ENCODE measurements at regions not wholly inside any gene's neighbourhood (a gene's known extent, or its start where the extent isn't known, plus 50 kb on each side); places are given as distances from the start of the nearest gene placed in this dataset.
"Not testable (repeated sequence)": the region's sequence is repeated elsewhere in the genome, so short reads cannot be mapped to it uniquely, and the experiment has no call there.

GRCh38 chr1:224819861-224820260 lies 109.6 kb upstream of the DNAH14 start:
- Histone ChIP-seq H3K4me3 (no peak overlapping the region), H3K36me3 (ENCODE audit: low read depth) (no peaks in the 10 kb centered on the region), H3K9ac (no peak overlapping the region), H2AFZ (no peak overlapping the region), H3K79me2 (ENCODE audit: insufficient read depth) (no peaks in the 10 kb centered on the region), H3K9me3 (ENCODE audit: low read depth) (no peaks in the 10 kb centered on the region), H3K27me3 (replicated peaks; ENCODE audit: insufficient read depth) (no peaks in the 10 kb centered on the region; the same call in 1 of the 2 replicates), H3K9me2 (ENCODE audit: insufficient read depth) (no peaks in the 10 kb centered on the region), H4K20me1 (ENCODE audit: insufficient read depth) (no peaks in the 10 kb centered on the region), H3K4me2 (ENCODE audit: unreplicated experiment) (no peak overlapping the region), H3F3A (ENCODE audit: insufficient read depth) (no peaks in the 10 kb centered on the region), H3K4me1 (ENCODE audit: insufficient read depth) (no peaks in the 10 kb centered on the region), H3K27ac (no peak overlapping the region)
- no peak for DNase-seq
- no peak for TF ChIP-seq EZH2phosphoT487 (IDR thresholded peaks at IDR 0.05; ENCODE audit: insufficient read depth, low read depth)
- no peak for TF ChIP-seq EZH2 (IDR thresholded peaks at IDR 0.05; ENCODE audit: insufficient read depth, poor library complexity, severe bottlenecking)
- WGBS, 2 experiments (ENCODE audit: low coverage in 1 of 2, low lambda C conversion rate in 2 of 2, missing lambda C conversion rate in 2 of 2) = 38 to 45% methylated on average over 3 of the region's 3 CpGs
- in situ Hi-C loops (cut with MboI) = no loop called here

- H3K9me2 ChIP-seq (ENCODE audit: insufficient read depth) = no peaks in the 10 kb centered on the region
- no peaks in the 10 kb centered on the region; the same call in 1 of the 2 replicates for H3K27me3 ChIP-seq (replicated peaks; ENCODE audit: insufficient read depth)
- H3K4me2 ChIP-seq (ENCODE audit: unreplicated experiment) = no peak overlapping the region
- H4K20me1 ChIP-seq (ENCODE audit: insufficient read depth) = no peaks in the 10 kb centered on the region
- no peak overlapping the region for H3K9ac ChIP-seq
- in situ Hi-C loops (cut with MboI) = no loop called here
- no peaks in the 10 kb centered on the region for H3K4me1 ChIP-seq (ENCODE audit: insufficient read depth)
- no peak for DNase-seq
- H3K4me3 ChIP-seq = no peak overlapping the region
- H3K9me3 ChIP-seq (ENCODE audit: low read depth) = no peaks in the 10 kb centered on the region
- TF ChIP-seq EZH2 (IDR thresholded peaks at IDR 0.05; ENCODE audit: insufficient read depth, poor library complexity, severe bottlenecking) (no peak), EZH2phosphoT487 (IDR thresholded peaks at IDR 0.05; ENCODE audit: insufficient read depth, low read depth) (no peak)
- no peaks in the 10 kb centered on the region for H3F3A ChIP-seq (ENCODE audit: insufficient read depth)
- no peak overlapping the region for H2AFZ ChIP-seq
- 16 to 18% methylated on average over 3 of the region's 3 CpGs for WGBS, 2 experiments (ENCODE audit: low coverage in 1 of 2, low lambda C conversion rate in 2 of 2, missing lambda C conversion rate in 2 of 2)
- H3K79me2 ChIP-seq (ENCODE audit: insufficient read depth) = no peaks in the 10 kb centered on the region
- H3K36me3 ChIP-seq (ENCODE audit: low read depth) = no peaks in the 10 kb centered on the region
- no peak overlapping the region for H3K27ac ChIP-seq
Measured at GRCh38 chr1:224820341-224820740, 109.1 kb upstream of the DNAH14 start.

- H3K9ac ChIP-seq; H3F3A ChIP-seq (ENCODE audit: insufficient read depth); H3K79me2 ChIP-seq (ENCODE audit: insufficient read depth); H3K36me3 ChIP-seq (ENCODE audit: low read depth); H3K4me1 ChIP-seq (ENCODE audit: insufficient read depth); H4K20me1 ChIP-seq (ENCODE audit: insufficient read depth); H3K9me2 ChIP-seq (ENCODE audit: insufficient read depth); H3K27me3 ChIP-seq (replicated peaks; ENCODE audit: insufficient read depth); H3K4me3 ChIP-seq; in situ Hi-C loops (cut with MboI); H3K27ac ChIP-seq; H2AFZ ChIP-seq; DNase-seq; H3K4me2 ChIP-seq (ENCODE audit: unreplicated experiment); H3K9me3 ChIP-seq (ENCODE audit: low read depth): not testable (repeated sequence)
- 65 to 66% methylated on average over 8 of the region's 8 CpGs for WGBS, 2 experiments (ENCODE audit: low coverage in 1 of 2, low lambda C conversion rate in 2 of 2, missing lambda C conversion rate in 2 of 2)
Measured at GRCh38 chr1:224821751-224822150, 107.7 kb upstream of the DNAH14 start.

GRCh38 chr1:224825525-224826000 lies 103.9 kb upstream of the DNAH14 start:
- no peak for DNase-seq
- Histone ChIP-seq H3K4me1 (ENCODE audit: insufficient read depth) (peaks cover 5% of the 10 kb centered on the region), H3K9ac (no peak overlapping the region), H2AFZ (no peak overlapping the region), H3K27me3 (replicated peaks; ENCODE audit: insufficient read depth) (no peaks in the 10 kb centered on the region), H3K36me3 (ENCODE audit: low read depth) (no peaks in the 10 kb centered on the region), H3K27ac (no peak overlapping the region), H3K4me3 (no peak overlapping the region), H3K9me3 (ENCODE audit: low read depth) (no peaks in the 10 kb centered on the region), H3K4me2 (ENCODE audit: unreplicated experiment) (no peak overlapping the region), H3F3A (ENCODE audit: insufficient read depth) (no peaks in the 10 kb centered on the region; the same call in 1 of the 2 replicates), H3K79me2 (ENCODE audit: insufficient read depth) (no peaks in the 10 kb centered on the region), H3K9me2 (ENCODE audit: insufficient read depth) (no peaks in the 10 kb centered on the region), H4K20me1 (ENCODE audit: insufficient read depth) (no peaks in the 10 kb centered on the region)
- in situ Hi-C loops (cut with MboI) = no loop called here
- 36 to 39% methylated on average over 1 of the region's 1 CpG for WGBS, 2 experiments (ENCODE audit: low coverage in 1 of 2, low lambda C conversion rate in 2 of 2, missing lambda C conversion rate in 2 of 2)
- TF ChIP-seq EZH2phosphoT487 (IDR thresholded peaks at IDR 0.05; ENCODE audit: insufficient read depth, low read depth) = no peak
- no peak for TF ChIP-seq EZH2 (IDR thresholded peaks at IDR 0.05; ENCODE audit: insufficient read depth, poor library complexity, severe bottlenecking)

DNA sequence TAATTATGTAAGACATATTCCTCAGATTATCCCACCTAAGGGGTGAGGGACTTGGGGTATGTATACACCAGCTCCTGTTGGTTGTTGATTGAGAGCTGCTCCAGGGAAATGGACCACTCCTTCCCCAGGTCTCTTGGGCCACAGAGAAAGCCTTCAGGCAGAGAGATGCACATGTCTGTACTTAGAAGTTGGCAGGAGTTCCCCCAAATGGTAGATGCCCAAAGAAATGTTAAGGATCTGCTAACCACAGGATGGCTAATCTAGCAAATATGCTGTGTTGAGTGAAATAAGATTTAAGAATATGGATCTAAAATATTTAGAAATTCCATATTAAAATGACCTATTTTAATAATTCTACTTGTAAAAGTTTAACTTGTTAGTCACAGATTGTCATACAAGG lies 100.8 kb upstream of the DNAH14 start:
- H4K20me1 ChIP-seq (ENCODE audit: insufficient read depth) = no peaks in the 10 kb centered on the region
- H3K36me3 ChIP-seq (ENCODE audit: low read depth) = no peaks in the 10 kb centered on the region
- H3F3A ChIP-seq (ENCODE audit: insufficient read depth) = no peaks in the 10 kb centered on the region; the same call in 1 of the 2 replicates
- in situ Hi-C loops (cut with MboI) = no loop called here
- H3K9ac ChIP-seq = no peak overlapping the region
- DNase-seq = peak; percentile 81
- TF ChIP-seq EZH2phosphoT487 (IDR thresholded peaks at IDR 0.05; ENCODE audit: insufficient read depth, low read depth) (no peak), EZH2 (IDR thresholded peaks at IDR 0.05; ENCODE audit: insufficient read depth, poor library complexity, severe bottlenecking) (no peak)
- H3K27me3 ChIP-seq (replicated peaks; ENCODE audit: insufficient read depth) = no peaks in the 10 kb centered on the region; the same call in 1 of the 2 replicates
- H3K9me2 ChIP-seq (ENCODE audit: insufficient read depth) = no peaks in the 10 kb centered on the region
- no peak overlapping the region for H2AFZ ChIP-seq
- no peaks in the 10 kb centered on the region for H3K79me2 ChIP-seq (ENCODE audit: insufficient read depth)
- H3K4me2 ChIP-seq (ENCODE audit: unreplicated experiment) = no peak overlapping the region
- no peak overlapping the region for H3K4me3 ChIP-seq
- no peak overlapping the region for H3K27ac ChIP-seq
- H3K4me1 ChIP-seq (ENCODE audit: insufficient read depth) = peaks cover 5% of the 10 kb centered on the region
- no peaks in the 10 kb centered on the region for H3K9me3 ChIP-seq (ENCODE audit: low read depth)

Data from GM23248 (cell line).